NCI-H2081 (cell line): ENCODE measurements at regions not wholly inside any gene's neighbourhood (a gene's known extent, or its start where the extent isn't known, plus 50 kb on each side); places are given as distances from the start of the nearest gene placed in this dataset.
A peak's percentile ranks its signal among the peaks of the same experiment; 100 is the strongest.
"Not testable (repeated sequence)": the region's sequence is repeated elsewhere in the genome, so short reads cannot be mapped to it uniquely, and the experiment has no call there.

Experiments
- DNase-seq, 2 experiments: peaks; one replicate each; lab custom pipeline; 2025; lab: John Stamatoyannopoulos, UW

DNA sequence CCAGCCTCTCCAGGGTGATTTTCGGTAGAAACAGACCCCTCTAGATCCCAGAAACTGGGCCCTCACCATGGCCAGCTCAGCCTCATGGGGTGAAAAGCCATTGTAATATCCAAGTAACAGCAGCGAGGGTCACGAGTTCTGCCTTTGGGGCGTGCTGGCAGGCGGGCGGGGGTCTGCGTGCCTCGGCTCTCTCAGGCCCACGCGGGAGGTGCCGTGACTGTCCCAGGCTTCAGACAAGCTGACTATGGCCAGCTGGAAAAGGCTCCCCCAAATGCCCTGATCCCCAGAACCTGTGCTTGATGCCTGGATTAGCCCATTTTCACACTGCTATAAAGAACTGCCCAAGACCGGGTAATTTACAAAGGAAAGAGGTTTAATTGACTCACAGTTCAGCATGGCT lies 160.2 kb downstream of the LAT start:
- DNase-seq: not testable (repeated sequence)

DNA sequence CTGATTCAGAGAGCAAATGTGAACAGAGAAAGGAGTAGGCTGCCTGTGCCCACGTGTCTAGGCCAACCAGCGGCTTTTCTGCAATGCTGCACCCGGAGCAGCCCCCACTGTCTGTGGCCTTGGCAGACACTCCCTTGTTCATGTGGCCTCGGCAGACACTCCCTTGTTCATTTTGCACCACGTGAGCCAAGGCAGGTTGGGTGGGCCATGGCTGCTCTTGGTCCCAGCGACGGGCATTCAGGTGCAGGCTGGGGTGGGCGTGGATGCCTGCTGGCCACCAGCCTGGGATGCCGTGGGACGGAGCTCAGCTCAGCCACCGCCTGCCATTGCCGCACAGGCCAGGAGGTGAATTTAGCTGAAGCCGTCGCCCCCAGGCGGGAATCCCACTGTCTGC lies 159.8 kb downstream of the LAT start:
- DNase-seq: not testable (repeated sequence)

- DNase-seq: not testable (repeated sequence)
Observed at GRCh38 chr16:29143739-29144668, 159.2 kb downstream of the LAT start.

DNA sequence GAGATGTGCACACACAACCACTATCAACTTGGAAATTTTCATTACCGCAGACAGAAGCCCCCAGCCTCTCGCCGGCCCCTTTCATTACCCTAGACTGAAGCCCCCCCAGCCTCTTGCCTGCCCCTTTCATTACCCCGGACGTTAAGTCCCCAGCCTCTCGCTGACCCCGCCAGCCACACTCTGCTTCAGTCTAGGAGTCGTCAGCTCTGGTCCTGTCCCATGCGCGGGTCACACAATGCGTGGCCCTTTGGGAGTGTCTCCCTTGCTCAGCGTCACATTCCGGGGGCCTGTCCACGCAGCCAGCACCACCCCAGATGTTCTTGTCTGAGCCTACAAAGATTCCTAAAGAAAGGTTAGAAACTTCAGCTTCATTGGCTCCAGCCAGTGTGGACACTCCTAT lies 157.7 kb downstream of the LAT start:
- DNase-seq: not testable (repeated sequence)

GRCh38 chr16:29141586-29142324 lies 156.9 kb downstream of the LAT start:
- no peak for DNase-seq

DNA sequence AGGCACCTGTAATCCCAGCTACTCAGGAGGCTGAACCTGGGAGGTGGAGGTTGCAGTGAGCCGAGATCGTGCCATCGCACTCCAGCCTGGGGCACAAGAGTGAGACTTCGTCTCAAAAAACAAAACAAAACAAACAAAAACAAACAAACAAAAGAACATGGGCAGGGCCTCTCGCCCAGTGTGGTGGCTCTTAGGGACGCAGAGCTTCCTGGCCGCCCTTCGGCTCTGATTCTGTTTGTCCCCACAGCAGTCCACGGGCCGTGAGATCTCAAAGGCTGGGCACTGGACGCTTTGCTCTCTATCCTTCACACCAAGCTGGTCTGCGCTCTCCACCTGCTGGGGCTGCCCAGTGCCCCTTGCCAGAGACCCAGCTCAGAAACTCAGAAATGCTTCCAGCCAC lies 156.3 kb downstream of the LAT start:
- DNase-seq: not testable (repeated sequence)

- DNase-seq: not testable (repeated sequence)
Observed at GRCh38 chr16:29139901-29140855, 155.3 kb downstream of the LAT start.

DNA sequence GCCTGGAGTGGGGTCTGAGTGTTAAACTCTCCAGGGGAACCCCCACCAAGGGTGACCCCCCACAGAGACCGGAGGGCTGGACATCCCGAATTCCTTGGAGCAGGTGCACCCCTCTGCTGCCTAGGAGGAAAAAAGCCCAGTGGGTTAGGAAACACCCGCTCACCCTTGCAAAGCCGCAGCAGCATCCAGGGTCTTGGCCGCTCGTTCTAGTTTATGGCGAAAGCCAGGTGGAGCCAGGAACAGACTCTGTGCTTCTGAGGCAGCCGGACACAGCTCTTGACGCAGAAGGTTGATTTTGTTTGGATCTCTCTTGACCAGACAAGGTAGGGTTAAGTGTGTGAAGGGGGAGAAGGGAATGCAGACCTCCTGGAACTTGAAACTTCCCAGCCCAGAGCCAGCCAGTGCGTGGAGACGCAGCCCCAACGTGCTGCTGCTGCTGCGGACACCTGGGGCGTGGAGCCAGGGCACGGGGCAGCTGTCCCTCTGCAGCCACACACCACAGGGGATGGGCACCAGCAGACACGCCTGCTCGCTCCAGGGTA lies 154.5 kb downstream of the LAT start:
- DNase-seq: no peak

- DNase-seq: not testable (repeated sequence)
Observed at GRCh38 chr16:29138698-29139097, 153.8 kb downstream of the LAT start.

DNA sequence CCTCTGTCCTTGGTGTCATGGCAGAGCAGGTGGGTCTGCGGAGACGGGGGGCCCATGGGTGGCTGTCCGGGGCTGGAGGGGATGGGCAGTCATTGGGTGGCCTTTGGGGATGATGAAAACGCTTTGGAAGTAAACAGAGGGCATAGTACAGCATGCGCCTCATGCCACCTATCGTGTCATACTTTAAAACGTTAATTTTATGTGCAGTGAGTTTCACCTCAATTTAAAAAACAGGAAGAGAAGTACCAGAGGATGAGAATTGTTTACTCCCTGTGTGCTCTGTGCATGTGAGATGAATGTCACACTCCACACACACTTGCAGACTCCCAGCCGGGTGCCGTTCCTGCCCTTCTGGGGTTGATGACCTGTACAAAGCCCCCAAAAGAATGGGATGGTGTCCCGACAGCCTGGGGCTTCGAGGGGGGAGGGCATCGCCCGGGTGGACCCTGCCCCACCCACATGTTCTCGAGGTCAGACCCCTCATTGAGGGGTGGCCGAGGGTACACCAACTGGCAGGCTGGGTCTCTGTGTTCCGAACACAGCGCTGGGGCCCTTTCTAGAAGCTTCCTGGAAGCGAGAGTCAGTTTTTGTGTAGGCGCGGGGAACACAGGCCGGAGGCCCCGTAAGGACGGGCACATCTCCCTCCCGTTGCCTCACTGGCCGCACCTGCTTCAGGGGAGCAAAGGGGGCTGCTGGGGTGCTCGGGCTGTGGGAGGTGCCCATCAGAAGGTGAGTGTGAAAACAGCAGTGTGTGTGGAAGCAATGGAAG lies 153.2 kb downstream of the LAT start:
- DNase-seq: not testable (repeated sequence)

DNA sequence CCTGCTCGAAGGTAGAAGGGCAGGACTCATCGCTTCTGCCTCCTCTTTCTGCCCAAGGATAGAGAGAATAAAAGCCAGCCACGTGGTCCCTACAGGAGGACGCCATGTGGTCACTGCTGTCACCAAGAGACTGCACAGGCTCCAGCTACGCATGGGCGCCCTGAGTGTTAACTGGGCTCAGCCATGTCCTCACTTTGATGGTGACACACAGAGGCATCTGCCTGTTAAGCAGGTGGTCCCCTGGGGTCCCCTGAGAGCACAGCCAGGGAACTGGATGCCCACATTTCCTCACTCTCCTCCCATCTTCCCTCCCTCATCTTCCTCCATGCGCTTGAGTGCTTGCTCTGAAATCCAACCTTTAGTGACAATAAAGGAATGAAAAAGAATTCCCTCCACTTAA lies 152.6 kb downstream of the LAT start:
- DNase-seq: not testable (repeated sequence)

DNA sequence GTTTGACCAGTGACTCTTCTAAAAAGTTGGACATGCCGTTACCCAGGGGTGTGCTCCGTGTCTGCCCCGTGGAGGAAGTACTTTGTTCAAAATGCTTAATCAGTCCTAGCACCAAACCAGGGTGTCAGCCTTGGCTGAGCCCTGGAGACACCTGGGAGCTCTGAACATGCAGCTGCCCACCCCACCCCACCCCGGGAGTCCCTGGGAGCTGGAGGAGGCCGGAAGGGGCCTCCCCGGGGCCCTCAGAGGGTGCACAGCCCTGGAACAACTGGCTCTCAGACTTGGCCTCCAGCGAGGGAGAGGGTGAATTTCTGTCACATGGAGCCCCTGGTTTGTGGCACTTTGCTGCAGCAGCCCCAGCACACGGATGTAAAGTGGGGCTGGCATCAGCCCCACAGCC lies 152.1 kb downstream of the LAT start:
- DNase-seq: not testable (repeated sequence)

- DNase-seq: not testable (repeated sequence)
Observed at GRCh38 chr16:29136046-29136696, 151.3 kb downstream of the LAT start.

GRCh38 chr16:29135098-29135497 lies 150.2 kb downstream of the LAT start:
- DNase-seq: not testable (repeated sequence)

DNA sequence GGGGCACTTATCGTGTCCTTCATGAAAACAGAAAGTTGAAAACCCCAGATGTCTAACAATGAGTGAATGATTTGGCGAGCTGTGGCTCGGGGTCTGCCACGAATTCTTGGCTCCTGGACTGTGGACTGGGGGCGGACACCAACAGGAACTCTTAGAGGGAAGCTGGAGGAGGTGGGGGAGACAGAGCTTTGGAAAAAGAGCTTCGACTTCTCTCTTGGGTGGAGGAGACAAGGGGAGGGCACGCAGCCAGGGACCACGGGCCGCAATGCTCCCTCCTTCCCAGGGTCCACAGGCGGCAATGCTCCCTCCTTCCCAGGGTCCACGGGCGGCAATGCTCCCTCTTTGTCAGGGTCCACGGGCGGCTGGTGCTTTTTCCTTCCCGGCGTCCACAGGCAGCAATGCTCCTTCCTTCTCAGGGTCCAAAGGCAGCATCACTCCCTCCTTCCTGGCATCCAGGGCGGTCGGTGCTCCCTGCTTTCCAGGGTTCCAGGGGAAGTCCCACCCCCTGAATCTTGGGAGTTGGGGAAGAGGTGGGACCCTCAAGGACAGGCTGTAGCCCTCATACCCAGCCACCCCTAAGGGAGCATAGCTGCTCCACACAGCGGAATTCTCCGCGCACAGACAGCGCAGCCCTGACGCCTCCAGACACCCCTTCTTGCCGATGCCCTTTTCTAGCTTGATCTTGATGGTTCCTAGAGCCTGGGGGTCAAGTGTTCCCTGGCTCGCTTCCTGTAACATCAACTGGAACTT lies 149.0 kb downstream of the LAT start:
- not testable (repeated sequence) for DNase-seq

GRCh38 chr16:29132869-29133268 lies 148.0 kb downstream of the LAT start:
- DNase-seq: peak in 1 of 2 experiments; percentile 8

GRCh38 chr16:29132444-29132843 lies 147.6 kb downstream of the LAT start:
- not testable (repeated sequence) for DNase-seq

DNA sequence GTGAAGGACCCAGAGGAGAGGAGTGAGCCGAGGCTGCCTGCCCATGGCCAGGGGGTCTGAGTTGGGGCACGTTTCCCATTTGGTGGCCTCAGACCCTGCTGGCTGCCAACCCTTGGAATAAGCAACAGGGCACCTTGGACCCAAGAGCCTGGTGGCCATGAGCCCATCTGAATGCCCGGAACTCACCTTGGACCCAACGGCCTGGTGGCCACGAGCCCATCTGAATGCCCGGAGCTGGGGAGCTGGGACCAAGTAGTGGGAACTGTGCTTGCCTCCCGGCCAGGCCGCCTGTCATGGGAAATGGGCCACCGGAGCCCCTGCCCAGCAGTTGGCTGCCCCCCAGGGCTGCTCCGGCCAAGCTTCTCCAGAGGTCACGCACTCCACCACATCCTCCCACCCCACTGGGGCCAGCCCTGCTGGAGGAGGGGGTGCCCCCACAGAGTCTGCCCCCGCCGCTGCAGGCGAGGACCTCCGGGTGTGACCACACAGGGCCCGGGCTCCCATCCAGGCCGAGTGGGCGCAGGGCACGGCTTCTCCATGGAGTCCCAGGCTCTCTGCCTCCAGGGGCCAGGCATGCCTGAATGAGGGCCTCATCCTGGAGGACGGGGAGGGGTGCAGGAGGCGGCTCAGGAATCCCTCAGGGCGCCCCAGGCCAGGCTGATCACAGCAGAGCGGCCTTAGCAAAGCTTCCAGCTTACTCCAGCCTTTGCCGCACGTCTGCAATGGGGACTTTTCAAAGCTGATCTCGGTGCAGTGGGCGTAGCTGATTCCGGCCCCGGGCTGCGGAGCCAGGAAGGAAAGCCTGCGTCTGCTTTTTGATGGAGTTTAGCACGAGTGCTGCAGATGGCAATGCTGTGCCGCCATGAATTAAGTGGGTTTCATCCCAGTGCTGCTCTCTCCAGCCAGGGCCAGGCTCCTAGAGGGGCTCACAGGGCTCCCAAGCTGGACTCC lies 146.3 kb downstream of the LAT start:
- not testable (repeated sequence) for DNase-seq
